T-cell (primary cell): ENCODE measurements at regions not wholly inside any gene's neighbourhood (a gene's known extent, or its start where the extent isn't known, plus 50 kb on each side); places are given as distances from the start of the nearest gene placed in this dataset.

Source experiments
- ATAC-seq, 4 experiments: fragments of 200-7000 bp in 3 of 4; fragments of 150-1000 bp in 1 of 4; cut with Tn5 transposase; replicated peaks in 1 of 4; 1 replicate in 3 of 4; 2 replicates in 1 of 4; pipeline ENCODE4 v1.10.0; 2021; ENCODE audit warnings: moderate library complexity in 3 of 4, mild to moderate bottlenecking in 2 of 4, moderate number of reproducible peaks in 1 of 4
- CTCF ChIA-PET, 2 donors: fragments of 300-600 bp; sonication (Branson Sonifier 250); formaldehyde crosslinking; loops; one replicate each; lab custom pipeline; 2022; ENCODE audit warnings: antibody characterized with exemption in 2 of 2; lab: Charles Lee
- POLR2A ChIA-PET, 2 donors: fragments of 300-600 bp; sonication (Branson Sonifier 250); formaldehyde crosslinking; loops; one replicate each; lab custom pipeline; 2022; ENCODE audit warnings: antibody characterized with exemption in 2 of 2; lab: Charles Lee
- DNase-seq, 35 experiments: peaks; one replicate each; pipeline versions ENCODE4 v3.0.0 to v3.0.0-alpha.2; 2013 to 2023
- H3K27ac ChIP-seq: one replicate; pipeline ENCODE4 v1.5.1; 2013; ENCODE audit warnings: low read length
- H3K27me3 ChIP-seq, 2 experiments: replicated peaks in 1 of 2; 1 replicate in 1 of 2; 2 replicates in 1 of 2; pipeline versions ENCODE4 v1.6.1 to v1.7.0; 2013; ENCODE audit warnings: low read length in 1 of 2, mixed read lengths in 1 of 2; ENCODE audit not compliant: control insufficient read depth in 2 of 2, insufficient read depth in 2 of 2; ENCODE audit errors: extremely low read depth in 1 of 2
- H3K36me3 ChIP-seq, 2 donors: 1 replicate in 1 of 2; 2 replicates in 1 of 2; pipeline versions ENCODE4 v1.6.1 to v1.7.0; 2013; ENCODE audit warnings: low read length in 1 of 2; ENCODE audit not compliant: control insufficient read depth in 2 of 2, insufficient read depth in 1 of 2; ENCODE audit errors: extremely low read depth in 1 of 2
- H3K4me1 ChIP-seq, 2 experiments: 1 replicate in 1 of 2; 2 replicates in 1 of 2; pipeline versions ENCODE4 v1.6.1 to v1.7.0; 2013; ENCODE audit warnings: low read length in 2 of 2, mixed read lengths in 1 of 2; ENCODE audit not compliant: insufficient read depth in 2 of 2, control insufficient read depth in 1 of 2; ENCODE audit errors: extremely low read depth in 1 of 2
- H3K4me3 ChIP-seq, 2 donors: 1 replicate in 1 of 2; 2 replicates in 1 of 2; pipeline versions ENCODE4 v1.5.1 to v1.7.0; 2013; ENCODE audit warnings: mild to moderate bottlenecking in 2 of 2, low read length in 1 of 2, moderate library complexity in 1 of 2; ENCODE audit not compliant: control insufficient read depth in 1 of 2; ENCODE audit errors: extremely low read depth in 1 of 2
- H3K9me3 ChIP-seq: 2 replicates; pipeline ENCODE4 v1.7.0; 2013
- H3K27ac Mint-ChIP-seq, 2 donors: one replicate each; pipeline ENCODE4 v1.8.0; 2020 to 2021; ENCODE audit warnings: mild to moderate bottlenecking in 2 of 2, mixed read lengths in 2 of 2
- H3K27me3 Mint-ChIP-seq, 2 donors: one replicate each; pipeline ENCODE4 v1.8.0; 2021 to 2022; ENCODE audit warnings: mixed read lengths in 2 of 2
- H3K36me3 Mint-ChIP-seq: one replicate; pipeline ENCODE4 v1.8.0; 2021; ENCODE audit warnings: mixed read lengths
- H3K4me1 Mint-ChIP-seq, 3 donors: one replicate each; pipeline ENCODE4 v1.8.0; 2020 to 2022; ENCODE audit warnings: mixed read lengths in 3 of 3, mild to moderate bottlenecking in 1 of 3
- H3K4me3 Mint-ChIP-seq, 3 donors: one replicate each; pipeline ENCODE4 v1.8.0; 2020 to 2022; ENCODE audit warnings: mild to moderate bottlenecking in 3 of 3, mixed read lengths in 3 of 3, moderate library complexity in 3 of 3
- H3K9me3 Mint-ChIP-seq, 3 donors: one replicate each; pipeline ENCODE4 v1.8.0; 2020 to 2022; ENCODE audit warnings: mixed read lengths in 3 of 3
- WGBS: methylation state at CpG from one replicate; pipeline ENCODE4 v1.1.5; 2013; ENCODE audit warnings: missing lambda C conversion rate; ENCODE audit not compliant: insufficient coverage; 5-methylcytosine and 5-hydroxymethylcytosine counted together

DNA sequence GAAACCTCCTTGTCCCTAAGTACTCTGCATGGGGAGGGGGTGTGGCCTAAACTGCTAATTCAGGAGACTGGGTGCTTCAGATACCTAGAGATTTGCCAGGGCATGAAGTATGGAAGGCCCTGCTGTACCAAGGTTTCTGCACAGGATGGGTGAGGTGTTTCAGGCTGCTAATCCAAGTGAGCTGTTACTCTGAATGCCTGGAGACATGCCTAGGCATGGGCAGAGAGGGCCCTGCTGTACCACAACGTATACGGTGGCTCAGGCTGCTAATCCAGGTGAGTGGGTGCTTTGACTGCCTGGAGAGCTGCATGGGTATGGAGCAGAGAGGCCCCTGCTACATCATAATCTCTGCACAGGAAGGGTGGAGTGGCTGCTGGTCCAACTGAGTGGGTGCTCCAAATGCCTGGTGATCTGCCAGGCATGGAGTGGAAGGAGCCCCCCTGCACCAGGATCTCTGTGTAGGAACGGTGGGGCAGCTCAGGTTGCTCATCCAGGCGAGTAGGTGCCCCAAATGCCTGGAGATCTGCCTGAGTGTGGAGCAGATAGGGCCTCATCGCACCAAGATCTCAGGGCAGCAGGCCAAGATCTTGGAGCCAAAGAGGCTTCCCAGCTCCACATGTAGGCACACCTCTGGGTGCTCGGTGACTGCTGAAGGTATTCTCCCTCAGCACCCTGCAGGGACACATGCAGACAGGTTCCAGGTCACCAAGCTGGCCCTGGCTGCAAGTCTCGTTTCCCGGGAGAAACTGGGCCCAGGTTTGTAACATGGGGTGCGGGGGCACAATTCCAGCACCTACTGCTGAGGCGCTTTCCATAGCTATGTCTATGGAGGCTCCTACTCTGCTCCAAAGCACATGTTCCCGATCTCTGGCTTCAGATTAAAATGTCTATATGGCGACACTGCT lies 252.5 kb upstream of the PLXNA2 start:
- H3K27ac Mint-ChIP-seq: no peak overlapping the region
- Histone ChIP-seq H3K9me3 (no peaks in the 10 kb centered on the region), H3K36me3 (no peaks in the 10 kb centered on the region), H3K27me3 (peaks cover 0 to 13% of the 10 kb centered on the region in 2 experiments), H3K4me3 (no peak overlapping the region), H3K27ac (no peak overlapping the region), H3K4me1 (no peaks in the 10 kb centered on the region)
- peaks cover 0 to 5% (median 0%) of the 10 kb centered on the region in 3 donors for H3K9me3 Mint-ChIP-seq
- H3K4me1 Mint-ChIP-seq: no peaks in the 10 kb centered on the region
- DNase-seq (no peak), ATAC-seq (no peak)
- H3K27me3 Mint-ChIP-seq: peaks cover 18% of the 10 kb centered on the region in 2 donors
- ChIA-PET CTCF (interaction anchor here in 1 of 2 donors (0.8 kb wide), 1 partner anchor 30 kb away, joined by 5 read pairs; no protein-coding TSS in a partner anchor), POLR2A (no interaction called here)
- WGBS: 71% methylated on average over 12 of the region's 12 CpGs
- H3K36me3 Mint-ChIP-seq: no peaks in the 10 kb centered on the region
- H3K4me3 Mint-ChIP-seq: no peak overlapping the region

DNA sequence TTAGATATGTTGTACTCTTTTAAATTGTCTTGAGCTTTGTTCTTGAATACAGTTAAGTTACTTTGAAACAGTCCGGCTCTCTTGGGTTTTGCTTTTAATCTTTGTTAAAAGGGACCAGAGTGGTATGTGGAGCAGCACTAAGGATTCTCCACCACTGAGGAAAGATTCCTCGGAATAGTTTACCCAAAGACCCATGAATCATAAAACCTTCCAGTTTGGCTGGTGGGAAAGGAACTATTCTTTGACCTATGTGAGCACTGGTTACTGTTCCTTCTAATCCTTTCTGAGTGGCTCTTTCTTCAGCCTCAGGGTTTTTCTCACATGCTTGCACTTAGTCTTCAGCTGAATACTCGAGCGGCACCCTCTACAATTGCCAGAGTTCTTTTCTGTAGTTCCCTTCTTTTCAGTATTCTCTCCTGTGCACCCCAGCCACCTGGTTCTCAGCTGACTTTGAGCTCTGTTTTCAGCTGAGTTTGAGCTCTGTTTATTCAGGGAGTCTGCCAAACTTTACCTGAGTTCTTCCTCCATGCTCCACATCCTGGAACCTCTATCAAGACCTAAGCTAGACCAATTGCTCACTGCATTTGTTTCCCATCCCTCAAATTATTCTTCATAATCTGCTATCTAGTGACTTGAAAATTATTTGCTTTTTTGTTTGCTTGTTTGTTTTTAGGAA lies 253.8 kb upstream of the PLXNA2 start:
- Histone ChIP-seq H3K4me3 (no peak overlapping the region), H3K4me1 (no peaks in the 10 kb centered on the region), H3K36me3 (no peaks in the 10 kb centered on the region), H3K27me3 (peaks cover 0 to 13% of the 10 kb centered on the region in 2 experiments), H3K9me3 (no peaks in the 10 kb centered on the region), H3K27ac (no peak overlapping the region)
- H3K27me3 Mint-ChIP-seq: peaks cover 18 to 22% of the 10 kb centered on the region in 2 donors
- ChIA-PET CTCF (interaction anchor here in 1 of 2 donors (0.8 kb wide), 1 partner anchor 31 kb away, joined by 5 read pairs; no protein-coding TSS in a partner anchor), POLR2A (interaction anchor here in 1 of 2 donors (1.0 kb wide), 1 partner anchor 8 kb away, joined by 3 read pairs; no protein-coding TSS in a partner anchor)
- WGBS: 62% methylated on average over 2 of the region's 4 CpGs
- no peaks in the 10 kb centered on the region for H3K36me3 Mint-ChIP-seq
- peaks cover 0 to 5% (median 0%) of the 10 kb centered on the region in 3 donors for H3K9me3 Mint-ChIP-seq
- ATAC-seq (no peak), DNase-seq (no peak)
- no peak overlapping the region for H3K4me3 Mint-ChIP-seq
- H3K4me1 Mint-ChIP-seq: no peaks in the 10 kb centered on the region
- no peak overlapping the region for H3K27ac Mint-ChIP-seq

DNA sequence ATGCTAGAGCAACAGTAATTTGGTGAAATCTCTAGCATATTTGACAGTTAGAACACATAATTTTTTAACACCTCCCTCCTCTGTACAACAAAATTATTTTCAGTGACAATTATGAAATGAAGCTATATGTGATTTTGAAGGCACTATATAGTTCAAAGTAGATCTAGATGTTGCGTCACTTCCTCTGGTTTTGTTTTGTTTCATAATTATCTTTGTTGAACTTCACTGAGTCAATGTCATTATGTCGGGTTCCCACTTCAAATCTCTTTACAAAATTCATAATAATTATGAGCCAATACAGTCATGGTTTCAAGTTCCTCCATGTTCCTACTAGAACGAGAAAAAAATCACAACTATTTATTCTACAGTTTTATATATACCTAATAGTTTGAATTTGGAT lies 254.8 kb upstream of the PLXNA2 start:
- no peaks in the 10 kb centered on the region for H3K4me1 ChIP-seq
- DNase-seq (no peak), ATAC-seq (no peak)
- H3K36me3 ChIP-seq: no peaks in the 10 kb centered on the region
- CTCF ChIA-PET: no interaction called here
- POLR2A ChIA-PET: no interaction called here
- Mint-ChIP-seq H3K36me3 (no peaks in the 10 kb centered on the region), H3K9me3 (peaks cover 0 to 5% (median 0%) of the 10 kb centered on the region in 3 donors), H3K27ac (no peak overlapping the region), H3K4me3 (no peak overlapping the region), H3K4me1 (no peaks in the 10 kb centered on the region), H3K27me3 (peaks cover 14 to 22% of the 10 kb centered on the region in 2 donors)
- no CpG with 5 or more reads among the region's 3 CpGs for WGBS
- H3K9me3 ChIP-seq: no peaks in the 10 kb centered on the region
- no peak overlapping the region for H3K27ac ChIP-seq
- no peak overlapping the region for H3K4me3 ChIP-seq
- peaks cover 0 to 13% of the 10 kb centered on the region in 2 experiments for H3K27me3 ChIP-seq

- H3K4me1 Mint-ChIP-seq: no peaks in the 10 kb centered on the region
- DNase-seq: no peak
- Histone ChIP-seq H3K36me3 (no peaks in the 10 kb centered on the region), H3K9me3 (no peaks in the 10 kb centered on the region), H3K4me1 (no peaks in the 10 kb centered on the region), H3K4me3 (no peak overlapping the region), H3K27me3 (peaks cover 0 to 13% of the 10 kb centered on the region in 2 experiments), H3K27ac (no peak overlapping the region)
- ATAC-seq: no peak
- H3K27me3 Mint-ChIP-seq: peaks cover 9 to 22% of the 10 kb centered on the region in 2 donors
- ChIA-PET CTCF (no interaction called here), POLR2A (no interaction called here)
- no peak overlapping the region for H3K27ac Mint-ChIP-seq
- whole genome bisulfite sequencing: 96% methylated on average over 4 of the region's 4 CpGs
- no peaks in the 10 kb centered on the region for H3K36me3 Mint-ChIP-seq
- H3K4me3 Mint-ChIP-seq: no peak overlapping the region
- H3K9me3 Mint-ChIP-seq: peaks cover 0 to 3% (median 0%) of the 10 kb centered on the region in 3 donors
Measured at GRCh38 chr1:208499601-208500000, 255.4 kb upstream of the PLXNA2 start.

DNA sequence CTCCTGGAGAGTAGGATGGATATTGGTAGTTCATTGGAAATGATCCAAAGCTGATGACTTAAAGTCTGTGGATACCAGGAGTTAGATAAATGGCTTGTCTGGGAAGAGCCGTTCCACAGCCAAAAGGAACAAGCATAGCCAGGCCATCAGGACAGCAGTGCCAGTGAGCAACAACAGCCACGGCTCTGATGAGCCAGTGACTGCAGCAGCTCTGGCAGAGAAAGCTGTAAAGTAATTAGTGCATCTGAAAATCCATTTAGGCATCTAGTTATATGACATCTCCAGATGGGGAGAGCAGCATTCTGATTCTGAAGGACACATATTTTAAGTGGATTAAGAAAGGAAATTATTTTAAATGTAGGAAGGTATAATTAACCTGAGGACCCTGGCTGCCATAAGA lies 256.2 kb upstream of the PLXNA2 start:
- no peak overlapping the region for H3K4me3 ChIP-seq
- Mint-ChIP-seq H3K27me3 (peaks cover 9 to 22% of the 10 kb centered on the region in 2 donors), H3K4me1 (no peaks in the 10 kb centered on the region), H3K36me3 (no peaks in the 10 kb centered on the region), H3K4me3 (no peak overlapping the region), H3K27ac (no peak overlapping the region), H3K9me3 (no peaks in the 10 kb centered on the region)
- 83% methylated on average over 1 of the region's 2 CpGs for WGBS
- CTCF ChIA-PET: no interaction called here
- H3K9me3 ChIP-seq: no peaks in the 10 kb centered on the region
- no peaks in the 10 kb centered on the region for H3K36me3 ChIP-seq
- POLR2A ChIA-PET: no interaction called here
- H3K27me3 ChIP-seq: peaks cover 0 to 16% of the 10 kb centered on the region in 2 experiments
- no peak for DNase-seq
- no peak overlapping the region for H3K27ac ChIP-seq
- no peak for ATAC-seq
- no peaks in the 10 kb centered on the region for H3K4me1 ChIP-seq

DNA sequence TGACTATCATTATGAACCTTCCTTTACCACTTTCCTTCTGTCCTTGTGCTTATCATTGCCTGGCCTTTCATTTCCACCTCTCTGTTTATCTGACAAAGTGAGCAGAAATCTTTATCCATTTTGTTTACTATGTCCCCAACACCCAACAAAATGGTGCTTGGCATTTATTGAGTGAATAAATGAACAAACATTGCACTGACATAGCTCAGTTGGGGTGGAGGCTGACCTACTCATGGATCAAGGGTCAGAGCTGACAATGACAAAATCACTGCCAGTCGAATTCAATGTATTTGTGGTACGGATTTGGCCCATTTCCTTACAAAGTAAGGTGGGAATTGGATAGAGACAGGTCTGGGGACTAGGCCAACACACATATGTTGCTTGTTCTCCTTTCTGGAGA lies 257.4 kb upstream of the PLXNA2 start:
- H3K36me3 ChIP-seq: no peaks in the 10 kb centered on the region
- Mint-ChIP-seq H3K27ac (no peak overlapping the region), H3K4me1 (no peaks in the 10 kb centered on the region), H3K36me3 (no peaks in the 10 kb centered on the region), H3K9me3 (no peaks in the 10 kb centered on the region), H3K4me3 (no peak overlapping the region), H3K27me3 (peaks cover 9 to 15% of the 10 kb centered on the region in 2 donors)
- 40% methylated on average over 2 of the region's 2 CpGs for WGBS
- H3K9me3 ChIP-seq: no peaks in the 10 kb centered on the region
- H3K4me3 ChIP-seq: no peak overlapping the region
- no peaks in the 10 kb centered on the region for H3K4me1 ChIP-seq
- POLR2A ChIA-PET: no interaction called here
- H3K27me3 ChIP-seq: peaks cover 0 to 11% of the 10 kb centered on the region in 2 experiments
- CTCF ChIA-PET: no interaction called here
- no peak for DNase-seq
- no peak overlapping the region for H3K27ac ChIP-seq
- ATAC-seq: no peak
